ENCODE measurements at regions not wholly inside any gene's neighbourhood (a gene's known extent, or its start where the extent isn't known, plus 50 kb on each side); places are given as distances from the start of the nearest gene placed in this dataset.
"Not testable (repeated sequence)": the region's sequence is repeated elsewhere in the genome, so short reads cannot be mapped to it uniquely, and the experiment has no call there.

DNA sequence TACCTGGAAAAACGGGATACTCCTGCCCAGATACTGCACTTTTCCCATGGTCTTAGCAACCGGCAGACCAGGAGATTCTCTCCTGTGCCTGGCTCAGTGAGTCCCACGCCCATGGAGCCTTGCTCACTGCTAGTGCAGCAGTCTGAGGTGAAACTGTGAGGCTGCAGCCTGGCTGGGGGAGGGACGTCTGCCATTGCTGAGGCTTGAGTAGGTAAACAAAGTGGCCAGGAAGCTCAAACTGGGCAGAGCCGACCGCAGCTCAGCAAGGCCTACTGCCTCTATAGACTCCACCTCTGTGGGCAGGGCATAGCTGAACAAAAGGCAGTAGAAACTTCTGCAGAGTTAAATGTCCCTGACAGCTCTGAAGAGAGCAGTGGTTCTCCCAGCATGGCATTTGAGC lies 69.9 kb upstream of the XAGE2 start:
- H3K27me3 ChIP-seq (ENCODE audit: control insufficient read depth in 1 of 2, insufficient read depth in 2 of 2, low read length in 2 of 2); H3K27ac ChIP-seq (ENCODE audit: low read length); H3K9ac ChIP-seq (ENCODE audit: low read length in 2 of 2); H3K4me1 ChIP-seq (ENCODE audit: control insufficient read depth, insufficient read depth, low read length); H3K4me3 ChIP-seq (ENCODE audit: low read length in 2 of 2); H3K36me3 ChIP-seq (ENCODE audit: control insufficient read depth in 2 of 2, insufficient read depth in 2 of 2, low read length in 2 of 2); H3K9me3 ChIP-seq (ENCODE audit: control insufficient read depth in 2 of 2, low read length in 2 of 2): not testable (repeated sequence)

DNA sequence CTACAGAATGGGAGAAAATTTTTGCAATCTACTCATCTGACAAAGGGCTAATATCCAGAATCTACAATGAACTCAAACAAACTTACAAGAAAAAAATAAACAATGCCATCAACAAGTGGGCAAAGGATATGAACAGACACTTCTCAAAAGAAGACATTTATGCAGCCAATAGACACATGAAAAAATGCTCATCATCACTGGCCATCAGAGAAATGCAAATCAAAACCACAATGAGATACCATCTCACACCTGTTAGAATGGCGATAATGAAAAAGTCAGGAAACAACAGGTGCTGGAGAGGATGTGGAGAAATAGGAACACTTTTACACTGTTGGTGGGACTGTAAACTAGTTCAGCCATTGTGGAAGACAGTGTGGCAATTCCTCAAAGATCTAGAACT lies 60.3 kb upstream of the XAGE2 start:
- H3K27ac ChIP-seq (ENCODE audit: low read length); H3K27me3 ChIP-seq (ENCODE audit: control insufficient read depth in 1 of 2, insufficient read depth in 2 of 2, low read length in 2 of 2); H3K9ac ChIP-seq (ENCODE audit: low read length in 2 of 2); H3K4me1 ChIP-seq (ENCODE audit: control insufficient read depth, insufficient read depth, low read length); H3K9me3 ChIP-seq (ENCODE audit: control insufficient read depth in 2 of 2, low read length in 2 of 2); H3K36me3 ChIP-seq (ENCODE audit: control insufficient read depth in 2 of 2, insufficient read depth in 2 of 2, low read length in 2 of 2); H3K4me3 ChIP-seq (ENCODE audit: low read length in 2 of 2): not testable (repeated sequence)
